ENCODE measurements at regions not wholly inside any gene's neighbourhood (a gene's known extent, or its start where the extent isn't known, plus 50 kb on each side); places are given as distances from the start of the nearest gene placed in this dataset.

- TF ChIP-seq RELA (CRISPR knock-in tag; IDR thresholded peaks at IDR 0.05; ENCODE audit: borderline replicate concordance) = no peak
- TF ChIP-seq ZNF423 (CRISPR knock-in tag; IDR thresholded peaks at IDR 0.05) = no peak
- no peak for TF ChIP-seq MLX (CRISPR knock-in tag; IDR thresholded peaks at IDR 0.05)
- TF ChIP-seq CTCF (IDR thresholded peaks at IDR 0.05) = no peak
- no peak for TF ChIP-seq ZBTB43 (CRISPR knock-in tag; IDR thresholded peaks at IDR 0.05)
- no peak for TF ChIP-seq ATF2 (CRISPR knock-in tag; IDR thresholded peaks at IDR 0.05; ENCODE audit: borderline replicate concordance, low read depth)
- no peak for TF ChIP-seq E2F4 (CRISPR knock-in tag; IDR thresholded peaks at IDR 0.05; ENCODE audit: borderline replicate concordance, low read depth)
- TF ChIP-seq GABPB1 (CRISPR knock-in tag; IDR thresholded peaks at IDR 0.05) = no peak
- no peak for TF ChIP-seq ZNF121 (CRISPR knock-in tag; IDR thresholded peaks at IDR 0.05)
- TF ChIP-seq SP1 (CRISPR knock-in tag; conservative IDR thresholded peaks at IDR 0.05) = no peak
Observed at GRCh38 chrX:139267851-139268250, 262.7 kb upstream of the F9 start.

Data from WTC11 (cell line).